Psoas muscle (tissue), 7 donors: ENCODE measurements at regions not wholly inside any gene's neighbourhood (a gene's known extent, or its start where the extent isn't known, plus 50 kb on each side); places are given as distances from the start of the nearest gene placed in this dataset.
A peak's percentile ranks its signal among the peaks of the same experiment; 100 is the strongest.

Experiments used
- ATAC-seq, 4 donors: fragments of 200-7000 bp; cut with Tn5 transposase; one replicate each; pipeline ENCODE4 v1.9.1; 2020; ENCODE audit warnings: moderate library complexity in 3 of 4, mild to moderate bottlenecking in 2 of 4
- DNase-seq, 2 donors: peaks; one replicate each; pipeline ENCODE4 v3.0.0-alpha.2; 2020
- H3K27ac ChIP-seq: fragments of 200-600 bp; one replicate; pipeline ENCODE4 v1.8.0; 2022
- H3K27me3 ChIP-seq, 3 donors: fragments of 200-600 bp in 1 of 3; one replicate each; pipeline versions ENCODE4 v1.6.1 to v1.8.0; 2013 to 2022; ENCODE audit warnings: low read length in 2 of 3, mild to moderate bottlenecking in 2 of 3, moderate library complexity in 1 of 3; ENCODE audit not compliant: insufficient read depth in 3 of 3
- H3K36me3 ChIP-seq, 2 donors: fragments of 200-600 bp in 1 of 2; one replicate each; pipeline versions ENCODE4 v1.6.1 to v1.8.0; 2013 to 2022; ENCODE audit warnings: low read depth in 1 of 2, mild to moderate bottlenecking in 1 of 2, moderate library complexity in 1 of 2; ENCODE audit not compliant: insufficient read depth in 1 of 2
- H3K4me1 ChIP-seq: fragments of 200-600 bp; one replicate; pipeline ENCODE4 v1.8.0; 2022
- H3K4me3 ChIP-seq: fragments of 200-600 bp; one replicate; pipeline ENCODE4 v1.8.0; 2022; ENCODE audit warnings: mild to moderate bottlenecking
- H3K9me3 ChIP-seq: fragments of 200-600 bp; one replicate; pipeline ENCODE4 v1.8.0; 2022
- WGBS, 3 donors: extraction: QIAGEN DNeasy Blood & Tissue Kit; methylation state at CpG; one replicate each; pipeline versions ENCODE4 v1.1.6 to v1.1.7; 2013; 5-methylcytosine and 5-hydroxymethylcytosine counted together
- intact Hi-C, 2 donors: fragments of 100-400 bp; cut with DNase I; formaldehyde crosslinking; loops; one replicate each; pipeline versions ENCODE4 v1.11.0 to v1.14.2; 2022
- TF ChIP-seq, protein P1 (sequence below): fragments of 200-600 bp; IDR thresholded peaks from one replicate; pipeline ENCODE4 v1.8.0; 2022; ENCODE audit warnings: antibody characterized with exemption
- donor health status: healthy with polysubstance abuse.
- donor health status: DM: no; HTN: no; CAD: no; lungs with moderate emphysema.
- donor health status: Bipolar disorder and iron deficiency.
- donor health status: healthy.
- donor health status: DM: yes; HTN: yes; CAD: no.
- donor health status: DM: no; HTN: no; CAD: no.
- donor health status: DM: yes; HTN: yes; CAD: no.

DNA sequence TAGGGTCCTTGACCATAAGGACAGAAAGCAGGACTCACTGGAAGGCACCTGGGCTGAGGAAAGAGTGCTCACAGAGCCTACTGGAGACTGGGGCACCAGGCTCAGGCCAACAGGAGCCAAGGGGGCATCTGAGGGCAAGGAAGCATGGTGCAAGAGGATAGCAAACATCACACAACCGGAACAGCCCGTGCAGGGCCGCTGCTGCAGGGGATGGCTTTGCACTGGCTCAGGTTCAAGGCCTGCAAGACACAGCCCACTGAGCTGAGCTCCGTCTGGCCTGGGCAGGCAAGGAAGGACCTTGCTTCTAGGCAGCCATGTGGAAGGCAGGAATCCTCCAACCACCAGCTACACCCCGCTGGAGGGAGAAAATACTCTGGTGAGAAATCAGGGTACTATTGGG, 59.8 kb upstream of the KIF26B start:
- H3K27me3 ChIP-seq = no peaks in the 10 kb centered on the region
- TF ChIP-seq, protein P1, sequence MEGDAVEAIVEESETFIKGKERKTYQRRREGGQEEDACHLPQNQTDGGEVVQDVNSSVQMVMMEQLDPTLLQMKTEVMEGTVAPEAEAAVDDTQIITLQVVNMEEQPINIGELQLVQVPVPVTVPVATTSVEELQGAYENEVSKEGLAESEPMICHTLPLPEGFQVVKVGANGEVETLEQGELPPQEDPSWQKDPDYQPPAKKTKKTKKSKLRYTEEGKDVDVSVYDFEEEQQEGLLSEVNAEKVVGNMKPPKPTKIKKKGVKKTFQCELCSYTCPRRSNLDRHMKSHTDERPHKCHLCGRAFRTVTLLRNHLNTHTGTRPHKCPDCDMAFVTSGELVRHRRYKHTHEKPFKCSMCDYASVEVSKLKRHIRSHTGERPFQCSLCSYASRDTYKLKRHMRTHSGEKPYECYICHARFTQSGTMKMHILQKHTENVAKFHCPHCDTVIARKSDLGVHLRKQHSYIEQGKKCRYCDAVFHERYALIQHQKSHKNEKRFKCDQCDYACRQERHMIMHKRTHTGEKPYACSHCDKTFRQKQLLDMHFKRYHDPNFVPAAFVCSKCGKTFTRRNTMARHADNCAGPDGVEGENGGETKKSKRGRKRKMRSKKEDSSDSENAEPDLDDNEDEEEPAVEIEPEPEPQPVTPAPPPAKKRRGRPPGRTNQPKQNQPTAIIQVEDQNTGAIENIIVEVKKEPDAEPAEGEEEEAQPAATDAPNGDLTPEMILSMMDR = no peak
- H3K4me3 ChIP-seq = no peak overlapping the region
- DNase-seq = no peak
- ATAC-seq = no peak
- peaks cover 0 to 7% of the 10 kb centered on the region in 2 donors for H3K36me3 ChIP-seq
- no peak overlapping the region for H3K27ac ChIP-seq
- WGBS, 3 donors = 51 to 77% (median 64%) methylated on average over 5 of the region's 5 CpGs
- no peaks in the 10 kb centered on the region for H3K4me1 ChIP-seq
- no peaks in the 10 kb centered on the region for H3K9me3 ChIP-seq
- intact Hi-C loops = no loop called here

GRCh38 chr1:245094092-245094491, 60.7 kb upstream of the KIF26B start:
- DNase-seq = no peak
- WGBS, 3 donors = 94 to 96% (median 94%) methylated on average over 10 of the region's 10 CpGs
- no peak for ATAC-seq
- Histone ChIP-seq H3K27me3 (no peaks in the 10 kb centered on the region), H3K27ac (no peak overlapping the region), H3K36me3 (peaks cover 0 to 7% of the 10 kb centered on the region in 2 donors), H3K9me3 (no peaks in the 10 kb centered on the region), H3K4me3 (no peak overlapping the region), H3K4me1 (no peaks in the 10 kb centered on the region)
- TF ChIP-seq, protein P1 = no peak
- intact Hi-C loops = no loop called here

- ATAC-seq (no peak), DNase-seq (no peak)
- peaks cover 0 to 7% of the 10 kb centered on the region in 2 donors for H3K36me3 ChIP-seq
- no peak overlapping the region for H3K27ac ChIP-seq
- no peaks in the 10 kb centered on the region for H3K9me3 ChIP-seq
- H3K27me3 ChIP-seq = no peaks in the 10 kb centered on the region
- WGBS, 3 donors = 69 to 76% (median 70%) methylated on average over 5 of the region's 5 CpGs
- intact Hi-C loops = no loop called here
- no peaks in the 10 kb centered on the region for H3K4me1 ChIP-seq
- TF ChIP-seq, protein P1 = no peak
- H3K4me3 ChIP-seq = no peak overlapping the region
These were observed 62.2 kb upstream of the KIF26B start for GRCh38 chr1:245092638-245092976.

GRCh38 chr1:245091818-245092637, 62.8 kb upstream of the KIF26B start:
- WGBS, 3 donors = 74 to 79% (median 77%) methylated on average over 12 of the region's 12 CpGs
- TF ChIP-seq, protein P1 = no peak

More at GRCh38 chr1:245091818-245092637, 62.8 kb upstream of the KIF26B start:
- DNase-seq (peak in 1 of 2 donors; percentile 16), ATAC-seq (peak in 2 of 4 donors; percentile 51 to 64)
- Histone ChIP-seq H3K4me3 (no peak overlapping the region), H3K4me1 (no peaks in the 10 kb centered on the region), H3K27ac (no peak overlapping the region), H3K9me3 (no peaks in the 10 kb centered on the region), H3K36me3 (peaks cover 0 to 7% of the 10 kb centered on the region in 2 donors), H3K27me3 (no peaks in the 10 kb centered on the region)
- intact Hi-C loops = no loop called here
